HG03103 (cell line): ENCODE measurements at regions not wholly inside any gene's neighbourhood (a gene's known extent, or its start where the extent isn't known, plus 50 kb on each side); places are given as distances from the start of the nearest gene placed in this dataset.
A peak's percentile ranks its signal among the peaks of the same experiment; 100 is the strongest.
"Not testable (repeated sequence)": the region's sequence is repeated elsewhere in the genome, so short reads cannot be mapped to it uniquely, and the experiment has no call there.

ENCODE experiments used
- ATAC-seq: cut with Tn5 transposase; IDR thresholded peaks from one replicate; pipeline ENCODE4 v1.9.1; 2021; ENCODE audit warnings: low read depth; ENCODE audit not compliant: unreplicated experiment

DNA sequence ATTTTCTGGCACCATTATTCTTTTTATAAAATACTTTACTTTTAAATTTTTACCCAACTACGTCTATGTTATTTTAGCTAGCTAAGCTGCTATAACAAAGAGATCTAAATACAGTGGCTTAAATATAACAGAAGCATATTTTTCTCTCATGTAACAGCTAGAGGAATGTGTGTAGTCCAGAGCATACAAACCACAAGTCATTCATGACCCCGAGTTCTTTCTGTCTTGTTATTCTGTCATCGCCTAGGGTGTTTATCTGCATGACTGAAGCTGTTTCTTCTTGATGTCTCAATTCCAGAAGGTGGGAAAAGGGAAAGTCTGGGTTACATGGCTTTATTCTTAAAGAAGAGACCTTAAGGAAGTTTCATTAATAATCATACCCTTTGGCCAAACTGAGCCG is 136.9 kb upstream of the RFX3 start:
- ATAC-seq: no peak

DNA sequence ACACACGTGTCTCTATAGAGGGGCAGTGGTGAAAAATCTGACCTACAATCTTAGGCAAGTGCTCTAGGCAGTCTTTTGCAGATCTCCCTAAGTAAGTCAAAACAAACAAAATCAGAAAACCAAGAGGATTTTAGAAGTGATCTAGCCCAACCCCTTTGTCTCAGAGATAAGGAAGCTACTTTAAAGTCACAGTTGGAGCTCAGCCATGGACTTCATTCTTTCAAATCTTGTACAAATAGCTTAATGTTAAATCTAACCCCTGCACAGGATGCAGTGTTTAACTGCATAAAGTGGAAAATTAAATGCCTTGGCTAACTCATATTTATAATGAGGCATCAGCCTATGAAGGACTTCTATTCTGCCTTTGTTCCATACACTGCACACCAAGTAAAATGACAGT is 135.1 kb upstream of the RFX3 start:
- ATAC-seq: no peak

DNA sequence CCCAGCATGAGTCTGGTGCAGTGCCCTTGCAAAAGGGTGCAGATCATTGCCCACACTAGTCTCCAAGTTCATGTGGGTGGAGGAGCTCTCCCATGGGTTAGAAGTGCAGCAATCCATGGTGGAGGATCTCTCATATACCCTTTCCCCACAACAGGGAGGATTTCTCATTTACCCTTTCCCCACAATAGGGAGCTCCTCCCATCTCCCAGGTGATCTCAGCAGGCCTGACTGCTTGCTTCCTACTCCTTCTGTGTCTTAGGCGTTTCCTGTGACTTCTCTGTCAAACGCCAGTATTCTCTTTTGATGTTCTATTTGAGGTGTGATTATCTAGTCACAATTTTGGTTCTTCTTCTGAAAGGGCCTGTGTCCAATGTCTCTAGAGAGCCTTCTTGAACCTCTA is 133.8 kb upstream of the RFX3 start:
- ATAC-seq: no peak

DNA sequence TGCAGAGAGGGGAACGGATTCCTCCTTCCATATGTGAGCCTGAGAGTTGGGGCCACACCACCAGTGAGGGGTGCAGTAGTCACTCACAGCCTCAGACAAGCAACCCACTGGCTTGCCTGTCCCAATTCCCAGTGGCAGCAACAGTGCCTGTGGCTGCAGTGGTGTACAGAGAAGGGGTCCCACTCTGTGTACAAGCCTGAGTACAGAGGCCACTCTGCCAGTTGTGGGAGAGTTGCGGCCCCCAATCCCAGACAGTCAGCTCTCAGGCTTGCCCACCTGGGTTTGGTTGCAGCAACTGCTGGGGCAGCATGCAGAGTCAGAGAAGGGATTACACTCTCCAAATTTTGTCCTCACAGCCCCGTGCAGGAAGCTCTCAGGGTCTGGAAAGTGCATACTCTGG is 133.2 kb upstream of the RFX3 start:
- ATAC-seq: no peak

DNA sequence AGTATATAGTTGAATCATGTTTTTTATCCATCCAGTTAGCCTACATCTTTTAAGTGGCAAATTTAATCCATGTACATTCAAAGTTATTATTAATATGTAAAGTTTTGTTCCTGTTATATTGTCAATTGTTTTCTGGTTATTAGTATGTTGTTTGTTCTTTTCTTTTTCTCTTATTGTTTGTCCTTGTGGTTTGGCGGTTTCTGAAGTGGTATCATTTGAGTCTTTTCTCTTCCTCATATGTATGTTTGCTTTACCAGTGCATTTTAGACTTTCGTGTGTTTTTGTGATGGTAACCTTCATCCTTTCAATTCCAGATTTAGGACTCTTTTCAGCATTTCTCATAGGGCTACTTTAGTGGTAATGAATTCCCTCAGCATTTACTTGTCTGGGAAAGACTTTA is 130.4 kb upstream of the RFX3 start:
- ATAC-seq: no peak

DNA sequence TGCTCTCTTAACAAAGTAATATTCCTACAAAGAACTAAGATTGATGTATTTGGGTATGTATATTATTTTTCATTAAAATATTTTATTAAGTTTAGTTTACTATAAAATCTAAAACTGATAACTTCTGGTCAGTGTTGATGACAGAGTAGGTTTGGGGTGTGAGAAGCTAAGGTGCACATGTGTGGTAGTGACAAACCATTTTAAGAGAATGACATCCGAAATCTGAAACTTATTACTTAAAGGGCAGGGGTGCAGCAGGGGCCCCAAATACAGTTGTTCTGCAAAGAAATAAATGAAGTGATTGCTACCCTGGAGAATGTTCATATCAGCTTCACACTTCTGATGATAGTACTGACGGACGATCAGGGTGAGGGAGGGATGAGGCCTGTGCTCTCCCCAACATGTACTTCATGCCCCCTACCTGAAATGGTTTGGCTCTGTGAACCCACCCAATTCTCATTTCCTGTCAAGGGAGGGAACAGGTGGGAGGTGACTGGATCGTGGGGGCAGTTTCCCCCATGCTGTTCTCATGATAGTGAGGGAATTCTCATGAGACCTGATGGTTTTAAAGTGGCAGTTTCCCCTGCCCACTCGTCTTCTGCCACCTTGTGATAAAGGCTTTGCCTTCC is 125.3 kb upstream of the RFX3 start:
- ATAC-seq: no peak

DNA sequence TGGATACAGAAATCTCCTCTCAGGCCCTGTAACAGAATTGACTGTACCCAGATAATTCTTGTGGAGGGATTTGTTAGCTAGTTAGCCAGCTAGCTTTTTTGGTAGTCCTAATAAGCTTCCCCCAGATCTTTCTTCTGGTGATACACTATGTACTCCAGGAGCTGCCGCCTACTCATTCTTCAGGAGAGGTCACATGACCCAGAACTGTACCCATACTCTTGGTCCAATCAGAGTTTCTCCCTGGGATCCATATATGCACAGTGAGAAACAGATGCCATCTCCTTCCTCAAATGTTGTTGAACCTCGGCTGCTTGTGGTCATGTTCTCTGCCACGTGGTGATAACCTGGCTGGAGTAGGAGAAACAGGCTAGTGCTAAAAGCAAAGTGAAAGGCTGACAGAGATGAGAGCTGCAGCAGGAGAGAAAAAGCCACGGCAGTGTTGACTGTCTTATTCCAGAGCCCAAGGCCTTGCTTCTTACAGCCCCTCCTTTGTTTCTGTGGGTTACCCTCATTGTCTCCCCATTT is 123.0 kb upstream of the RFX3 start:
- no peak for ATAC-seq

DNA sequence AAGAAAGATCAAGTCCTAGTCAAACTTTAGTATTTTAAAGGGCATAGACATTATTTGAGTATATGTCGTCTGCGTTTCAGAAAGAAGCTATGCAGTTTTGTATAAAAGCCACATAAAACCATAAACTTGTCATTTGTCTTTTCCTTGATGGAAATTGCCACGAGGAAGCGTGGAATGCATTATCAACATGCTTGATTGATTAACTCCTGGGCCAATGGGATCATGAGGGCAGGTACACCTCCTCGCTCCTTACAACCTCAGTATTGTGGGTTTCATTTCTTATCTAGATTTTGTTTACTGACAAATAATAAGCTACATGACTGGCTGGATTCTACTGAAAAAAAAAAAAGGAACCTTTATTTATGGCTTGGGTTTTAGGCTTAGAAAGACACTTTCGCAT is 122.5 kb upstream of the RFX3 start:
- no peak for ATAC-seq

DNA sequence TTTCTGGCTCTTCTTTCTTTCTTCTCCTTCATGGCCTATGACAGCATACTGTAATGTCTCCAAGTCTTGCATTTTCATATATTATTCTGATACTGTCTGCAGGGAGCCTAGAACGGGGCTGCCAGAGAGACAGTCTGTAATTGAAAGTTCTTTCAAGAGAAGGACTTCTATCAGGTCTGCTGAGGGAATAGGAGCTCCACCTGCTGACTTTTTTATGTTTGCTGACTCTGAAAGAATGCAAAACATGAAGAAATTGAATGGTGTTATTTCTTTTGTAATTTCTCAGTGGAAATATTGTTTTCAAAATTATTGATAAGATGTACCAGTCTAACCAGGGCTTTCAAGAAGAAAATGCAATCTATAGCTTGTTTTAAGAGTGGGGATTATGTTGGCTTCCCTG is 121.9 kb upstream of the RFX3 start:
- no peak for ATAC-seq

DNA sequence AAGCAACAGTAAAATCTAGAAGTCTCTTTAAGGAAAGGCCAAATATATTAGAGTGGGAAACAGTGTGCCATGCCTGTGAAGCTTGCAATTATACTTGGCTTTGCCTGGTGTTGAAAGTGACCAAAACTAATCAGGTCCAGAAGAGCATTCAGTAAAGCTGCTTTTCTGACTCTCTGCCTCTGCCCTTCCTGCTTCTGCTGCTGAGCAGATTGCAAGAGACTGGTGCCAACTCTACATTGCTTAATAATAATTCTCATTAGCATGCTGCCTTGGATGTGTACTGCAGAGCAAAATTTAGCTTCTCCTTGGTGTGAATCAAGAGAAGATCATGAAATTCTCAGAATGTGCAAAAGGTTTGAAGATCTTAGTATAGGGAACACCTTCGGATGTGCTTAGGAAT is 120.4 kb upstream of the RFX3 start:
- no peak for ATAC-seq

DNA sequence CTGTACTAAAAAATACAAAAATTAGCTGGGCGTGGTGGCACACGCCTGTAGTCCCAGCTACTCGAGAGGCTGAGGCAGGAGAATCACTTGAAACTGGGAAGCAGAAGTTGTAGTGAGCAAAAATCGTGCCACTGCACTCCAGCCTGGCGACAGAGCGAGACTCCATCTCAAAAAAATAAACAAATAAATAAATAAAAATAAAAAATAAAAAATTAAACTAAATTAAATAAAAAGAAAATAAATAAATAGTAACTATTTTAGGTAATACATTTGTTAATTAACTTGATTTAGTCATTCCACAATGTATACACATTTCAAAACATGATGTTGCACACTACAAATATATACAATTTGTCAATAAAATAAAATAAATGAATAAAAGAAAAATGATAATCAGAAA is 116.3 kb upstream of the RFX3 start:
- ATAC-seq: not testable (repeated sequence)

DNA sequence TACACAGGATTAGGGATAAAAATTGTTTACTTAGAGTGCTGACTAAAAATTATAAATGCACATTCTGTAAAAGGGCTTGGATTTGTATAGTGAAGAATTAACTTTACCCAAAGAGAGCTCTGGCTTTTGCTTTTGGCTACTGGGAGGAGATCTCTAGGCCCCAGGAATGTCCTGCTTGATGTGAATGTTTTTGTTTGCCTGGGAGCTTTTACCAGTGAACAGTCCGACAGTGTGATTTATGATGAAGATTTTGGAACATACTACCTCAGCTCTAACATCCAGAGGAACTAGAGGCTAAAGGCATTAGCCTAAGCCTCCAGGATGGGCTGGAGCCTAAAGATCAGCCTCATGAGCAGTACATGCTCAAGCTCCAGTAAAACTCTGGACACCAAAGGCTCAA is 103.7 kb upstream of the RFX3 start:
- no peak for ATAC-seq

DNA sequence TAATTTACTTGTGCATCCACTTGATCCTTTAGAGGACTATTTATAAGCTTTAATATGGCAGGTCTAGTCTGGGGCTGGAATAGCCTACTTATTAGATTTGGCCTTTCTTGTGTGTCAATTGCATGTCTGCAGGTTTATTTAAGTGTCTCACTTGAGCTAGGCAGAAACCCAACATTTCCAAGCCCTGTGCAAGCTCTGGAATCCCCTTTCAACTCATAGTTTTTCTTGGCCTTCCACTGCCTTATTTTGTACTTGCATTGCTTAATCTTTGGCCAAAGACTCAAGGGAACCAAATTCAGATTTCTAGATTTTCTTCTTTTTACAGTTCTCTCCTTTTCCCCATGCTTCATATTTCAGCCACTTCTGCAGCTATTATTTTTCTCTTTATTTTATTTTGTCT is 102.4 kb upstream of the RFX3 start:
- no peak for ATAC-seq

DNA sequence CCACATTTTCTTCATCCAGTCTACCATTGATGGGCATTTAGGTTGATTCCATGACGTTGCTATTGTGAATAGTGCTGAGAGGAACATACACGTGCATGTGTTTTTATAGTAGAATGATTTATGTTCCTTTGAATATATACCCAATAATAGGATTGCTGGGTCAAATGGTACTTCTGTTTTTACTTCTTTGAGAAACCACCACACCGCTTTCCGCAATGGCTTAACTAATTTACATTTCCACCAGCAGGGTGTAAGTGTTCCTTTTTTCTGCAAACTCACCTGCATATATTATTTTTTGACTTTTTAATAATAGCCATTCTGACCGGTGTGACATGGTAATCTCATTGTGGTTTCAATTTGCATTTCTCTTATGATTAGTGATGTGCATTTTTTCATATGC is 82.2 kb upstream of the RFX3 start:
- ATAC-seq: peak; percentile 53

DNA sequence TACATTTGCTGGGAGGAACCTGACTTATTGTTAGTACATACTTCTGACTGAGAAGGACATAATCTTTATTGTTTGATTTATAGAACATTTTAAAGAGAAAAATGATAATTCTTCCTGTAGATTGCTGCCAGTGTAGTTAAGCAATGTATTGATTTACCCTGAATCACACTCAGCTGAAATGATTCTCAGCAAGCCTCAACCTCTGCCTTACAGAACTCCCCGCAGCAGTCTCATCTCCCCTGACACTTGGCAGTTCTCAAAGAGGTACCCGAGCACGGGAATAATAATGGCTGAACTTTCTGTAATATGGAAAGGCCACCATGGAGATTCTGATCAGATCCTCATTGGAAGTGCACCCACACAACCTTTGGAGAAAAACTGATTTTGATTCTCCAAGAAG is 74.9 kb upstream of the RFX3 start:
- ATAC-seq: no peak

DNA sequence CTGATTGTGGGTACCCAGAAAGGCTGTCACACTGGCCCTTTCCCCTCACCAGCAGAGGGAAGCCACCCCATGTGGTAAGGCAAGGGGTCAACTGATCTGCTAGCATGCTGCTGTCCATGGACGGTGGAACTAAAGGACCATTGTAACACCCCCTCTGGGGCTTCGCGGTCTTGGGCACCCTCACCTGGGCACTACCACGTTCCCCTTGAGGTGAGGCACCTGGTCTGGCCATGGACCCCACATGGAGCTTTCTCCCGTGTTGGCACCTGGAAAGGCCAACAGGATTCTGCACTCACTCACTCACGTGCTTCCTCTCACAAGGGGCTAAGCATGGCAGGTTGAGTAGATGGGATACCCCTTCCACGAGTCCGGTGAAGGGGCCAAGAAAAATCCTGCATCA is 72.0 kb upstream of the RFX3 start:
- ATAC-seq: no peak

DNA sequence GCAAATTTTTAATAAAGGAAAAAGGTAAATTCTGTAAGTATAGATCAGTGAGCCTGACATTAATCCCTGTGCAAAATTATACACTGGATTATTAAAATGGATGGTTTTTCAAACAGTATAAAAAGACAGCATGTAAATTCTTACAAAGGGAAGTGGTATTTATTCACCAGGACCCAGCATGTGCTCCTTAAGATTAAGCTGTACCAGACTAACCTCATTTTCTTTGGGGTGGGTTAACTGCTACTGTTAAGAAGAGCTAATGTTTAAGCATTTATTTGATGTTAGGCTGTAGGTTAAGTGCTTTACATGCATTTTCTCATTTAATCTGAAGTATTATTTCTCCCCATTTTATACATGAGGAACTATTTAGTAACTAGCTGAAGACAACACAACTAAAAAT is 60.3 kb upstream of the RFX3 start:
- no peak for ATAC-seq

DNA sequence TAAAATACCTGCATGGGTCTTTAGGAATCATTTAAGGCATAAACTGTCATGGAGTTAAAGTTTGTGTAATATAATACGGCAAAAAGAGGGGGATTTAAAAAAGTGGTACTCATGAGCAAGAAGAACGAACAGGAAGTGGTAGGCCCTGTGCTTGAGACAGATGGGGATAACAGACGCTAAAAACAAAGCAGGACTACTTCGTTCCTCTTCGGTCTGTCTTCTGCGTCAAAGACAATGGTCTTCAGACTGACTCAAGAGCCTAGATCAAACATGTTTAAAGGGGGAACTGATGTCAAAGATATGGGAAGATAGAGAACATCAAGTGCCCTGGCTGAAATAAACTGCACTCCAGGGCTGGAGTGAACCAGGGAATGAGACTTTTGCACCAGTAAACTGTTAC is 59.8 kb upstream of the RFX3 start:
- ATAC-seq: no peak

DNA sequence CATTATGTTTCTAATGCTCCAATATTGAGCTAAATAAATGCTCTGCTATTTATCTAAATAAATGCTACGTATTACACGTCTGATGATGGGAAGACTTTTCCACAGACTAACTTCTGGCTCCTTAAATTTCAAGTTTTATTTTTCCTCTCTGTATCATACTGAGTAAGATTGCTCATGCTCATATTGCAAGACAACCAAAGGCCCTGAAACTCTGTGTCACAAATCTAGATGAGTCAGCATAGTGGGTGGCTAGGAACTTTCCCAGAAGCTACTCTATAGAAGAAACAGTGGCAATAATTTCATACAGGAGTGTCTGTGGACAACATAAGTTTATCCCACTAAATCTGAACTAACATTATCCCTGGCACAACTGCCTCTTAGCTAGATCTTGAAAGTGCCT is 53.0 kb upstream of the RFX3 start:
- no peak for ATAC-seq

DNA sequence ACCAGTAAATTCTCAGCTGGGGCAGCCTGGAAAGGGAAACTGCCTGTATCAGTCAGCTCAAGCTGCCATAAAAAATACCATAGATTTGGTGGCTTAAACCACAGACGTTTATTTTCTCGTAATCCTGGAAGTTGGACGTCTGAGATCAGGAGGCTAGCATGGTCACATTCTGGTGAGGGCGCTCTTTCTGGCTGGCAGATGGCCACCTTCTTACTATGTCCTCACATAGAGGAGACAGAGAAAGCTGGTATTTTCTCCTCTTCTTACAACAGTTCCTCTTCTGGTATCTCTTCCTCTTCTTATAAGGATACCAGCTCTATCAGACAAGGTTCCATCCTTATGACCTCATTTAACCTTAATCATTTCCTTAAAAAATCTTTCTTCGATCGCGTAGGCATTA is 50.5 kb upstream of the RFX3 start:
- no peak for ATAC-seq

DNA sequence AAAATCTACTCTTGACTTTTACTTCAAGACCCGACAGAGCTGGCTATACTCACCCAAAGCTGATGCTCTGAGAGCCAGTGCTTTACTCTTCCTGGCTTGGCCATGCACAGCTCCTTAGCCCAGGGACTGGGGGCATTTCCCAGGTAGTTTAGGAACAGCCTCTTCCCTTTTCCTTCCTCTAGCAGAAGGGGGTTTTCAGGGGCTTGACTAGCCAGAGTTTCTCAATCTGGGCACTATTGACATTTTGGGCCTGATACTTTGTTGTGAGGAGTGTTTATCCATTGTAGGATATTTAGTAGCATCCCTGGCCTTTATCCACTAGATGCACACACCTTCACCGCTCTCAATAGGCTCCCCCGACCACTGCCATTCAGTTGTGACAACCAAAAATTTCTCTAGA is 50.0 kb upstream of the RFX3 start:
- no peak for ATAC-seq
